ENCODE measurements at regions not wholly inside any gene's neighbourhood (a gene's known extent, or its start where the extent isn't known, plus 50 kb on each side); places are given as distances from the start of the nearest gene placed in this dataset.

DNA sequence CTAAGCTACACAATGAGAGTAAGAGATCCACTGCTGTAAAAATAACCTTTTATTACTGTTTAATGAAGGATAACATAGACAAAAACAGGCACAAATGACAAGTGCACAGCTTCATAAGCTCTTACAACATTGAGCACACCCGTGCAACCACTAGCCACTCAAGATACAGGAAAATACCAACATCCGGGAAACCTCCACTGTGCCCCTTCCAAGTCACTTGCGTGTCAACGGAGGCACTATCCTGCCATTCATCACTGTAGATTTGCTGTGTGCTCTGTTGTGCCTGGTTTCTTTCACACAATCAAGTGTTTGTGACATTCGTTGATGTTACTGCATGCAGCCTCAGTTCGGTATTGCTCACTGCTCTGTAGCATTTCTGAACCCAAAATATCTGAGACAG lies 292.9 kb upstream of the MYT1L start:
- TF ChIP-seq, protein P1, sequence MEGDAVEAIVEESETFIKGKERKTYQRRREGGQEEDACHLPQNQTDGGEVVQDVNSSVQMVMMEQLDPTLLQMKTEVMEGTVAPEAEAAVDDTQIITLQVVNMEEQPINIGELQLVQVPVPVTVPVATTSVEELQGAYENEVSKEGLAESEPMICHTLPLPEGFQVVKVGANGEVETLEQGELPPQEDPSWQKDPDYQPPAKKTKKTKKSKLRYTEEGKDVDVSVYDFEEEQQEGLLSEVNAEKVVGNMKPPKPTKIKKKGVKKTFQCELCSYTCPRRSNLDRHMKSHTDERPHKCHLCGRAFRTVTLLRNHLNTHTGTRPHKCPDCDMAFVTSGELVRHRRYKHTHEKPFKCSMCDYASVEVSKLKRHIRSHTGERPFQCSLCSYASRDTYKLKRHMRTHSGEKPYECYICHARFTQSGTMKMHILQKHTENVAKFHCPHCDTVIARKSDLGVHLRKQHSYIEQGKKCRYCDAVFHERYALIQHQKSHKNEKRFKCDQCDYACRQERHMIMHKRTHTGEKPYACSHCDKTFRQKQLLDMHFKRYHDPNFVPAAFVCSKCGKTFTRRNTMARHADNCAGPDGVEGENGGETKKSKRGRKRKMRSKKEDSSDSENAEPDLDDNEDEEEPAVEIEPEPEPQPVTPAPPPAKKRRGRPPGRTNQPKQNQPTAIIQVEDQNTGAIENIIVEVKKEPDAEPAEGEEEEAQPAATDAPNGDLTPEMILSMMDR (IDR thresholded peaks at IDR 0.05): no peak
- no peak for TF ChIP-seq EP300 (IDR thresholded peaks at IDR 0.05)

Data from suprapubic skin (tissue), 3 donors.